AG09319 (cell line): ENCODE measurements at regions not wholly inside any gene's neighbourhood (a gene's known extent, or its start where the extent isn't known, plus 50 kb on each side); places are given as distances from the start of the nearest gene placed in this dataset.

Experiments used
- DNase-seq: peaks from one replicate; pipeline ENCODE4 v3.0.0-alpha.2; 2010; ENCODE audit warnings: low read depth; ENCODE audit errors: extremely low read depth
- TF ChIP-seq, protein P1 (sequence below): IDR thresholded peaks from 2 replicates; pipeline ENCODE4 v1.5.1; 2011; ENCODE audit warnings: low read depth, mild to moderate bottlenecking, inconsistent platforms, low read length, moderate library complexity

DNA sequence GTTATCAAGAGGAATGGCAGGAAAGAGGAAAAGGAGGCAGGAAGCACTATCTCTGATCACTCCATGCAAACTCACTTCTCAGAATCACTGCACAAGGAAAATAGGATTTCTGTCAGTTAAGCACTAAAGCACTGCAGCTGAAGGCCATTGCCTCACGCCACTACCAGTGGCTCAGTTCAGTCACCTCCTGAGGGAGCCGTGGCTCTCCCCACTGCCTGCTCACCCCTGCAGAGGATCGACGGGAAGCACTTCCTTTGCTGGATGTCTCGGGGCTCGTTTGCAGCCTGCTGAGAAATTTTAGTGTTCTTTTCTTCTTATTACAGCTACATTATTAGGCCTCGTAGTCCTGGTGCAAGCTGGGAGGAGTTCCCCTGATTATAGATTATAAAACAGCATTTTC, 90.1 kb upstream of the ADCY1 start:
- TF ChIP-seq, protein P1, sequence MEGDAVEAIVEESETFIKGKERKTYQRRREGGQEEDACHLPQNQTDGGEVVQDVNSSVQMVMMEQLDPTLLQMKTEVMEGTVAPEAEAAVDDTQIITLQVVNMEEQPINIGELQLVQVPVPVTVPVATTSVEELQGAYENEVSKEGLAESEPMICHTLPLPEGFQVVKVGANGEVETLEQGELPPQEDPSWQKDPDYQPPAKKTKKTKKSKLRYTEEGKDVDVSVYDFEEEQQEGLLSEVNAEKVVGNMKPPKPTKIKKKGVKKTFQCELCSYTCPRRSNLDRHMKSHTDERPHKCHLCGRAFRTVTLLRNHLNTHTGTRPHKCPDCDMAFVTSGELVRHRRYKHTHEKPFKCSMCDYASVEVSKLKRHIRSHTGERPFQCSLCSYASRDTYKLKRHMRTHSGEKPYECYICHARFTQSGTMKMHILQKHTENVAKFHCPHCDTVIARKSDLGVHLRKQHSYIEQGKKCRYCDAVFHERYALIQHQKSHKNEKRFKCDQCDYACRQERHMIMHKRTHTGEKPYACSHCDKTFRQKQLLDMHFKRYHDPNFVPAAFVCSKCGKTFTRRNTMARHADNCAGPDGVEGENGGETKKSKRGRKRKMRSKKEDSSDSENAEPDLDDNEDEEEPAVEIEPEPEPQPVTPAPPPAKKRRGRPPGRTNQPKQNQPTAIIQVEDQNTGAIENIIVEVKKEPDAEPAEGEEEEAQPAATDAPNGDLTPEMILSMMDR = no peak
- no peak for DNase-seq

DNA sequence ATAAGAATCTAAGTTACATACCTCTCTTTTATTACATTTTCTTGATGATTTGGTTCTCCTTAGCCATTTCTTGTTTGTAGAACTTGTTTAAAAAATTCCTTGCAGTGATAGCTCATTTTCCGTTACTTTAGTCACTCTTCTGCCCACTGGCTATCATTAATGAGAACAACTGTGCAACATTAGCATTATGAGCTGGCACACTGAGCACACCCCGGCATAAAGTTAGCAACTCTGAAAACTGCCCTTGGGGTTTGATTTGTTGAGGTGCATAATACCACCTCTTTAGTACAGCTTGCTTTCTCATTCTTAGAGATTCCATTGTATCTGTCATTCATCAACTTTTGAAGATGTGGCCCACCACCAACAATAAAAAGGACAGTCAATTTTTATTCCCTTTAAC, 87.6 kb upstream of the ADCY1 start:
- TF ChIP-seq, protein P1 = no peak
- DNase-seq = no peak

DNA sequence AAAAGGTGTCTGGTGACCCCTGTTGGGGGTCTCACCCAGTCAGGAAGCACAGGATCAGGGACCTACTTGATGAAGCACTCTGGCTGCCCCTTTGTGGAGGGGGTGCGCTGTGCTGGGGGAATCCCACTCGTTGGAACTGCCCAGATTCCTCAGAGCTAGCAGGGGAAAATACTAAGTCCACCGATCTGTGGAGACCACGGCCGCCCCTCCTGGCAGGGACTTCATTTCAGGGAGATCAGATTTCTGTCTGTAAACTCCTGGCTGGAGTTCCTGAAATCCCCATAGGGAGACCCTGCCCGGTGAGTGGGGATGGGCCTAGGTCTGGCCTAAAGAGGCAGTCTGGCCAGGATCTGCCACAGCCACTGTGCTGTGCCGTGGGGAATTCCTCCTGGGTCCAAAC, 79.3 kb upstream of the ADCY1 start:
- TF ChIP-seq, protein P1 = no peak
- no peak for DNase-seq

DNA sequence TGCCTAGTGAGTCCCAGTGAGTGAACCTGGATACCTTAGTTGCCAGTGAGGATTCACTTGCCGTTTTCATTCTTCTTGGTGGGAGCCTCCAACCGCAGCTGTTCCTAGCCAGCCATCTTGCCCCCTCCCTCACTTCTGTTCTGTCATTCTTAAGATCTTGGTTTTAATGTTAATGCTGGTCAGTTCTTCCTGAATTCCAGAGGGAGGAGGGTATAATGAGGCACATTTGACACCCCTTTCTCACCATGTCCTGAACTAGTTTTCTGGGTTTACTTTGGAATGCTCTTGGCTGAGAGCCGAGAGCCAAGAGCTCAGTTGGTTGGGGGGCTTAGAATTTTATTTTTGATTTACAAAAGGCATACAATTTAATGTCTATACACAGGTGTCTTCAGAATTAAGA, 78.5 kb upstream of the ADCY1 start:
- DNase-seq = no peak
- TF ChIP-seq, protein P1 = no peak

DNA sequence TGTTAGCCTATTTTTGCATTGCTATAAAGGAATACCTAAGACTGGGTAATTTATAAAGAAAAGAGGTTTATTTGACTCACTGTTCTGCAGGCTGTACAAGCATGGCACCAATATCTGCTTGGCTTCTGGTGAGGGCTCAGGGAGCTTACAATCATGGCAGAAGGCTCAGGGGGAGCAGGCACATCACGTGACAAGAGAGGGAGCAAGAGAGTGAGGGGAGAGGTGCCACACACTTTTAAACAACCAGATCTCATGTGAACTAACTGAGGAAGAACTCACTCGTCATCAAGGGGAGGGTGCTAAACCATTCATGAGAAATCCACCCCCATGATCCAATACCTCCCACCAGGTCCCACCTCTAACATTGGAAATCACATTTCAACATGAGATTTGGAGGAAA, 73.9 kb upstream of the ADCY1 start:
- DNase-seq = no peak
- TF ChIP-seq, protein P1 = no peak

DNA sequence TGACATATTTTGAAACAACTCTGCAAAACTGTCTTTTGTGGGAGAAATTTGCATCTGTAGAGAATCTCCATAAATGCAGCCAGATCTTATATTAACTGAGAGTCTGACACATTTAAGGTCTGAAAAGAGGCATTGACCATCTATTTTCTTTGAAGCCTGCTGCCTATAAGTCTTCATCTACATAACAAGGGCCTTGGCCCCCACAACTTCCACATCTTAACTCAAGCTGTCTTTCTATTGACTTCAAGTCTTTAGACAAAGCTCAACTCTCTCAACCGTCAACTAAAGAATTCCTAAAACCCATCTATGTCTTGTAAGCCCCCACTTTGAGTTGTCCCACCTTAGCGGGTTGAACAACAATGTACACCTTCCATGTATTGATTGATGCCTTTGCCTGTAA, 72.4 kb upstream of the ADCY1 start:
- TF ChIP-seq, protein P1 = no peak
- DNase-seq = no peak

DNA sequence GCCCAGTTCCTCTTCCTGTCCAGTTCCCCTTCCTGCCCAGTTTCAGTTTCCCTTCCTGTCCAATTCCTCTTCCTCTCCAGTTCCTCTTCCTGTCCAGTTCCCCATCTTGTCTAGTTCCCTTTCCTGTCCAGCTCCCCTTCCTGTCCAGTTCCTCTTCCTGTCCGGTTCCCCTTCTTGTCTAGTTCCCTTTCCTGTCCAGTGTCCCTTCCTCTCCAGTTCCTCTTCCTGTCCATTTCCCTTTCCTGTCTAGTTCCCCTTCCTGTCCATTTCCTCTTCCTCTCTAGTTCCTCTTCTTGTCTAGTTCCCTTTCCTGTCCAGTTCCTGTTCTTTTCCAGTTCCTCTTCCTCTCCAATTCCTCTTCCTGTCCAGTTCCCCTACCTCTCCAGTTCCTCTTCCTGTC, 68.1 kb upstream of the ADCY1 start:
- no peak for DNase-seq
- TF ChIP-seq, protein P1 = no peak
